Nephron (organoid): ENCODE measurements at regions not wholly inside any gene's neighbourhood (a gene's known extent, or its start where the extent isn't known, plus 50 kb on each side); places are given as distances from the start of the nearest gene placed in this dataset.
"Not testable (repeated sequence)": the region's sequence is repeated elsewhere in the genome, so short reads cannot be mapped to it uniquely, and the experiment has no call there.

Experiments
- H3K27ac Mint-ChIP-seq, 3 experiments: 2 replicates each; pipeline ENCODE4 v1.8.0; 2020; ENCODE audit warnings: mixed read lengths in 3 of 3, mild to moderate bottlenecking in 2 of 3, moderate library complexity in 1 of 3
- H3K27me3 Mint-ChIP-seq: 2 replicates; pipeline ENCODE4 v1.8.0; 2021; ENCODE audit warnings: low read depth, mild to moderate bottlenecking, moderate library complexity, mixed read lengths
- H3K36me3 Mint-ChIP-seq: 2 replicates; pipeline ENCODE4 v1.8.0; 2020; ENCODE audit warnings: low read depth, mixed read lengths
- H3K4me1 Mint-ChIP-seq: 2 replicates; pipeline ENCODE4 v1.8.0; 2020; ENCODE audit warnings: mixed read lengths
- H3K4me3 Mint-ChIP-seq, 3 experiments: 2 replicates each; pipeline ENCODE4 v1.8.0; 2020; ENCODE audit warnings: mild to moderate bottlenecking in 3 of 3, mixed read lengths in 3 of 3, moderate library complexity in 2 of 3
- H3K9me3 Mint-ChIP-seq: 2 replicates; pipeline ENCODE4 v1.8.0; 2020; ENCODE audit warnings: mixed read lengths
- CTCF ChIP-seq, 3 experiments: fragments of 200-600 bp; sonication (generic); IDR thresholded peaks; one replicate each; pipeline ENCODE4 v1.5.0; 2021; ENCODE audit warnings: antibody characterized with exemption in 3 of 3; ENCODE audit not compliant: unreplicated experiment in 3 of 3

- H3K27ac Mint-ChIP-seq = no peak overlapping the region
- no peaks in the 10 kb centered on the region for H3K4me1 Mint-ChIP-seq
- H3K27me3 Mint-ChIP-seq = no peaks in the 10 kb centered on the region
- no peak overlapping the region for H3K4me3 Mint-ChIP-seq
- no peak for TF ChIP-seq CTCF (IDR thresholded peaks at IDR 0.05; ENCODE audit: unreplicated experiment in 3 of 3)
- H3K36me3 Mint-ChIP-seq = no peaks in the 10 kb centered on the region
- H3K9me3 Mint-ChIP-seq = peaks cover 12% of the 10 kb centered on the region
These were observed 1031.2 kb downstream of the EFNA5 start for GRCh38 chr5:106639488-106639887.

GRCh38 chr5:106637275-106637674, 1033.5 kb downstream of the EFNA5 start:
- peaks cover 12% of the 10 kb centered on the region for H3K9me3 Mint-ChIP-seq
- no peaks in the 10 kb centered on the region for H3K4me1 Mint-ChIP-seq
- TF ChIP-seq CTCF (IDR thresholded peaks at IDR 0.05; ENCODE audit: unreplicated experiment in 3 of 3) = no peak
- H3K27ac Mint-ChIP-seq = no peak overlapping the region
- H3K36me3 Mint-ChIP-seq = no peaks in the 10 kb centered on the region
- no peaks in the 10 kb centered on the region for H3K27me3 Mint-ChIP-seq
- H3K4me3 Mint-ChIP-seq = no peak overlapping the region

GRCh38 chr5:106634375-106634774, 1036.4 kb downstream of the EFNA5 start:
- Mint-ChIP-seq H3K9me3 (peaks cover 7% of the 10 kb centered on the region), H3K27me3 (no peaks in the 10 kb centered on the region), H3K4me3 (no peak overlapping the region), H3K4me1 (no peaks in the 10 kb centered on the region), H3K27ac (no peak overlapping the region), H3K36me3 (no peaks in the 10 kb centered on the region)
- no peak for TF ChIP-seq CTCF (IDR thresholded peaks at IDR 0.05; ENCODE audit: unreplicated experiment in 3 of 3)

- H3K36me3 Mint-ChIP-seq = peaks cover 1% of the 10 kb centered on the region
- no peak overlapping the region for H3K27ac Mint-ChIP-seq
- no peak overlapping the region for H3K4me3 Mint-ChIP-seq
- no peak for TF ChIP-seq CTCF (IDR thresholded peaks at IDR 0.05; ENCODE audit: unreplicated experiment in 3 of 3)
- H3K9me3 Mint-ChIP-seq = peaks cover 8% of the 10 kb centered on the region
- H3K27me3 Mint-ChIP-seq = no peaks in the 10 kb centered on the region
- H3K4me1 Mint-ChIP-seq = no peaks in the 10 kb centered on the region
These were observed 1036.9 kb downstream of the EFNA5 start for GRCh38 chr5:106633825-106634224.

- H3K27me3 Mint-ChIP-seq, H3K36me3 Mint-ChIP-seq, H3K27ac Mint-ChIP-seq, H3K4me1 Mint-ChIP-seq, H3K4me3 Mint-ChIP-seq: not testable (repeated sequence)
- H3K9me3 Mint-ChIP-seq = peaks cover 15% of the 10 kb centered on the region
These were observed 1042.3 kb downstream of the EFNA5 start for GRCh38 chr5:106628456-106628855.

- Mint-ChIP-seq H3K4me1 (peaks cover 19% of the 10 kb centered on the region), H3K36me3 (no peaks in the 10 kb centered on the region), H3K27me3 (peaks cover 4% of the 10 kb centered on the region)
These were observed 1060.7 kb downstream of the EFNA5 start for GRCh38 chr5:106610041-106610440.

More at GRCh38 chr5:106610041-106610440, 1060.7 kb downstream of the EFNA5 start:
- no peak for TF ChIP-seq CTCF (IDR thresholded peaks at IDR 0.05; ENCODE audit: unreplicated experiment in 3 of 3)
- H3K27ac Mint-ChIP-seq = peak overlapping the region; percentile 14 to 52 (median 18)
- H3K4me3 Mint-ChIP-seq = peak overlapping the region in 1 of 3 experiments; percentile 6
- H3K9me3 Mint-ChIP-seq = peaks cover 3% of the 10 kb centered on the region
